NCI-H146 treated with DMSO at 0.1 percent for 48 hours (cell line): ENCODE measurements at regions not wholly inside any gene's neighbourhood (a gene's known extent, or its start where the extent isn't known, plus 50 kb on each side); places are given as distances from the start of the nearest gene placed in this dataset.

Source experiments
- DNase-seq: peaks from one replicate; lab custom pipeline; 2025; ENCODE audit not compliant: unreplicated experiment; lab: John Stamatoyannopoulos, UW

GRCh38 chr18:44047585-44047984 lies 633.1 kb upstream of the SETBP1 start:
- no peak for DNase-seq

DNA sequence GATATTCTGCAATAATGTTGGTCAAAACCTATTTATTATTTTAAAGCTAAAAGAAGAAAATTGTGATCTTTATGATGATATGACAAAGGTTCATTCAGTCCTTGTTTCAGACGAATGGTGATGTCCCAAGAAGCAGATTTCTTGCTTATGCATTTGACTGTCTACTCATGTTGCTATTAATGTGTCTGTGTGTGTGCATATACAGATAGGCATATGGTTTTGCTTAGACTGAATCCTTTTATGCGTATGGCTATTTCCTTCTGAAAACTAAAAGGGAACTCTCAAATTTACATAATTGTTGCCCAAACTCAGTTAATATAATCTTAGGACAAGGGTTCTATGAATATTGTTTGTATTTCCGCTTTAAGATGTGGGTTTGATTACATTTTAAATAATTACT lies 632.3 kb upstream of the SETBP1 start:
- DNase-seq, result no peak

DNA sequence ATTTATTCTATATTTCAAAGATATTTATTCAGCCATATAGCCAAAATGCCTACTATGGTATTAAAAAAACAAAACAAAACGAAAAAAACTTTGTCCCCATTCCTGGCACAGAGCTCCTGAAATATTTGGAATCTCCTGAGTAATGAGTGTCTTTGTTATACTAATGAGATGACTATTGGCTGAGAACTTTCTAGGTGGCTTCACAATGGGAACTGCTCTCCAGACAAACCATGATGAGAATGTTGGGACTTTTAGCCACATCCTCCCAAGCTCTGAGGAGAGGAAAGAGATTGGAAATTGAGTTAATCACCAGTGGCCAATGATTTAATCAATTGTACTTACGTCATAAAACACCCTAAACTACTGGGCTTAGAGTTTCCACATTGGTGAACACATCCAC lies 631.8 kb upstream of the SETBP1 start:
- DNase-seq, result no peak

- no peak for DNase-seq
Measured at GRCh38 chr18:44051026-44051425, 629.7 kb upstream of the SETBP1 start.

DNA sequence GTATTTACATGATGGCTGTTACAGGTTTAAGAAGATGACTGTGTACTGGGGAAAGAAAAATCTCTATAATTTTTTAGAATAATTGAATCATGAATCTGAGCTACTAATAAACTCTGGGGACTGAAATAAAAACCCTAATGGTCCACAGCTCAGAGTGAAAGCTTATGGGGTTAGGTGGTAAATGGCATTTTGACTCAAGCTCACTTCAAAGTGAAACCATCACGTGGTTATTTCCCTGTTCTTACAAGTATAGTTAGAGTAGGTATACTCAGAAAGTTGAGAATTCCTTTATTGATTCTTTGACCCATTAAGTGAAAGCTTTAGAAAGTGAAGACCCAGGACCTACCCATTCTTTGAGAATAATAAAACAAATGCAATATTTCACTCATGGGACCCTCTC lies 626.2 kb upstream of the SETBP1 start:
- DNase-seq, result no peak

- DNase-seq, result no peak
Measured at GRCh38 chr18:44060197-44060596, 620.5 kb upstream of the SETBP1 start.

- DNase-seq, result no peak
Measured at GRCh38 chr18:44061438-44061837, 619.2 kb upstream of the SETBP1 start.

DNA sequence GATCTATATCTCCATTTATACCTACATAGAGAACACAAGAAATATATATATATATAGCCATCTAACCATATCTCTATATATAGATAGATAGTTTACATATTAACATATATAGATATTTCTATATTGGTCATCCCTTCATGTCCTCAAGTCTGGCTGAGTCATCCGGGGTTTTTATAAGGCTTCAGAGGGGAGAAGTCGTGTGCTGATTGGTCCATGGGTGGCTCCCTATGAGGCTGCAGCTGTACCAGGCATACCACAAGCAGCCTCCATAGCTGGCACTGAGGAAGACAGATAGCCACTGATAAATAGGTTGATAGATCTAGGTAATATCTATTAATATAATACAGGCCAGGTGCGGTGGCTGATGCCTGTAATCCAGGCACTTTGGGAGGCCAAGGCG lies 618.3 kb upstream of the SETBP1 start:
- no peak for DNase-seq

DNA sequence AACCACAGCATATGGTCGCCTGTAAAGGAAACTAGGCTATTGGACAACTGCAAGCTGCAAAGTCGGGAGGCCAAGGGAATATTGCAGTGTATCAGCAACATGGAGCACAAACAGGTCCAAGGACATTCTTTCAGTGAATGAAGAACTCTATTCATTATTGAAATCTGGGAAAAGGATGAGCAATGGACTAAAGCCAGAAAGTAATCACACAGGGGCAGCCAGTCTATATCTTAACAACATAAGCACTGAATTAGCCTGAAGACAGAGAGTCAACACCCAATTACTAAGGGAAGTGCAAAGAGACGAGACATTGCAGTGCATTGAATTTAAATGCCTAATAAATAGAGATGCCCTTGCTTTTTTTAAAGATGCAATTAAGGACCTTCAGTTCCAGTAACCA lies 615.5 kb upstream of the SETBP1 start:
- no peak for DNase-seq

DNA sequence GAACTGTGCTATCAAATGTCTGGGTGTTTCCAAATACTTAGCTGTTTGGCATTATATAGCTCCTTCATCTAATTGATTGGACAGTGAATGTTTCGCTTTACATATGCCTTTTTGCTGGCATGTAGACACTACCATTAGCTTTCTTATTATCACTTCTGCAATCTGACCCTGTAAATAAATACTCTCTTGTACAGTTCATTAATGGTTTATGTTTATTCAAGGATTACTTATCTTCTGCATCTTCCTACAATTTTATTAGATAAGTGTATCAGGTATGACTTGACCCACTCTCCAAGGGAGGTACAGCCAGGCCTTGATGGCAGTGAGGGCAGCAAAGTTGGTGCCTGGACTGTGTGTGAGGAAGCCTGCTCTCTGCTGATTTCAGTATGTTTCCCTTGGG lies 614.1 kb upstream of the SETBP1 start:
- no peak for DNase-seq

DNA sequence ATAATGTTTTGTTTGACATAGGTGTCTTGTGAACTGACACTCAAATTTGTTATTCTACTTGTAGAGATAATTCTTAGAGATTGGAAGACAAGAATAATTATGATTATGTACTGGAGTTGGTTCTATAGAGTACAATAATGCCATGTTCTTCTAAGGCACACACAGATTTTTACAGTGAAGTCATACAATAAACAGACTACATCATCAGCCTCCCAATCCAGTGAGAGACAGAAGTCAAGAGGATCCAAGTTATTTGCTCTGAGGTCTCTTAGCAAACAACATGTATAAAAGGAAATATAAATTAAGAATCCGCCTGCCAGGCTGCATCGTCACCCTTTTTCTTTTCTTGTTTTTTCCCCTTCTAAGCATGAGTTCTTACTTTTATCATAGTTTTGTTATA lies 613.5 kb upstream of the SETBP1 start:
- no peak for DNase-seq

- no peak for DNase-seq
Measured at GRCh38 chr18:44075038-44075437, 605.6 kb upstream of the SETBP1 start.

DNA sequence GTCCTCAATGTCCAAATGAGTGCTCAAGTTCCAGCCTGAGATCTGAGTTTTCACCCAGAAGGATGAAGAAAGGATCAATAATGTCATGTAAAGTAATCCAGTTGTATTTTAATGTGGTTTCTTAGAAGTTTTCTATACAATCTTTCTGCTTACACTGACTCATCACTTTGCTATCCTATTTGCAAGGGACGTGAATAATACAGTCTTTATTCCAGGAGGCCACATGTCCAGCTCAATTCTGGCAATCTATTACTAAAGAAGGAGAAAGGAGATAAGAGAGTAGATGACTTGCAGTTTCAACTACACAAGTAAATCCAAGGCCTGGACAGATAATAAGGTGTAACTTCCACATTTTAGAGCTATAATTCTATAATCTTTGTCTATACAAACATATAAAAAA lies 601.1 kb upstream of the SETBP1 start:
- DNase-seq, result no peak

DNA sequence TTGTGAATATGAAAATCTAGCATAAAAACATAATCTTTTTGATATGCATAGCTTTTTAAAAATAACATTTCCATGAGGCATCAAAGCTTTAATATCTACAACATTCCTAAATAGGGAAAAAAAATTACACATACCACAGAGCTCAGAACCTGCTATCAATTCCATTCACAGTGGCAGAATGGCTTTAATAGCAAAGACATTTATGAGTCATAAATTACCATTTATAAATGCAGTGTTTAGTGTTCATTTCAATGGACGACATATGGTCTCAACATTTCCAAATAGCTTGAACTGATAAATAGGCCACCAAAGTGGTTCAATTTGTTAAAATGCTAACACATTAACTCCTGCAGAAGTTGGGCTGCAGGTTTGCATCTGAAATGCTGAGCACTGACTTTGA lies 600.6 kb upstream of the SETBP1 start:
- no peak for DNase-seq

- no peak for DNase-seq
Measured at GRCh38 chr18:44089732-44090131, 591.0 kb upstream of the SETBP1 start.

GRCh38 chr18:44090453-44090852 lies 590.2 kb upstream of the SETBP1 start:
- no peak for DNase-seq

GRCh38 chr18:44093253-44093652 lies 587.4 kb upstream of the SETBP1 start:
- DNase-seq, result no peak

GRCh38 chr18:44096016-44096415 lies 584.7 kb upstream of the SETBP1 start:
- no peak for DNase-seq

DNA sequence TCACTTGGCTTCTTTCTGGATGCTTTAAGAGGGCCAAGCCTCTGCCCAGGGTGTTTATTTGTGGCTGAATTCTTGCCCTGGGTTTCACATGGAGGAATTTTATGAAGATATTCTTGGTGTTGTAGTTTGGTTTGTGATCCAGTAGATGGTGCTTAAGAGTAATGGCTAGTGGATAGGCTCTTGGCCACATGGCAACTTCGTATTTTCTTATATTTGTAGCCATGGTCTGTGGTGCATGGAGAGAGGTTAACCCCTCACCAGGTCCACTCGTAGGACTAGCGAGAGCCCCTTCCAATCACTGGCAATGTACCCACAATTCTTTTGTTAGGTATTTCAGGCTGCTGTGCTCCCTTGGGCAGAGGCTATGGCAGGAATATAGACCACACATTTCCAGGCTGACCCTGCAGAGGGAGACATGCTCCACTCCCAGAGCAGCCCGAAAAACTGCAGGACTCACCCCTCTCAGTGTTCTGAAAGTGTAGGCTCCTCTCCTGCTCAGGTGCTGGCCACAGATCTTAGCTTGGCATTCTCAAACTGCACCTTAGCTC lies 582.1 kb upstream of the SETBP1 start:
- no peak for DNase-seq

GRCh38 chr18:44107187-44107586 lies 573.5 kb upstream of the SETBP1 start:
- no peak for DNase-seq

GRCh38 chr18:44111337-44111736 lies 569.4 kb upstream of the SETBP1 start:
- DNase-seq, result no peak

GRCh38 chr18:44117821-44118220 lies 562.9 kb upstream of the SETBP1 start:
- DNase-seq, result no peak

- no peak for DNase-seq
Measured at GRCh38 chr18:44119607-44120006, 561.1 kb upstream of the SETBP1 start.

DNA sequence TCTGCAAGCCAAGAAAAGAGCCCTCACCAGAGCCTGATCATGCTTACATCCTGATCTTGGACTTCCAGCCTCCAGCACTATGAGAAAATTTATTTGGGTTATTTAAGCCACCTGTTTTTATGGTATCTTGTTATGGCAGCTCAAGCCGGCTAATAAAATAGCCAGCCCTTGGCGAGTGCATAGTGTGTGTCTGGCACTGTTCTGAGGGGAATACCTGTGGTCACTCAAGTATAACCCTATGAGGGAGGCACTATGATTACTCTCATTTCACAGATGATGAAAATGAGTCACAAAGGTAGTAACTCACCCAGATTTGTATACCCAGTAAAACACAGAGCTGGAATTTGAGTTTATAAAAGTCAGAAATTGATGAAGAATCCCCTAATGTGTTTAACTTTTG lies 556.9 kb upstream of the SETBP1 start:
- no peak for DNase-seq
